ENCODE measurements at regions not wholly inside any gene's neighbourhood (a gene's known extent, or its start where the extent isn't known, plus 50 kb on each side); places are given as distances from the start of the nearest gene placed in this dataset.

GRCh38 chr12:114747012-114747858, 63.3 kb upstream of the TBX3 start:
- POLR2A ChIA-PET, result no interaction called here
- no peaks in the 10 kb centered on the region for H3K4me1 Mint-ChIP-seq
- peaks cover 0 to 10% (median 5%) of the 10 kb centered on the region in 5 donors for H3K27me3 Mint-ChIP-seq
- peaks cover 0 to 2% (median 0%) of the 10 kb centered on the region in 9 donors for H3K9me3 Mint-ChIP-seq
- no peak overlapping the region for H3K4me3 Mint-ChIP-seq
- no peak overlapping the region for H3K27ac Mint-ChIP-seq
- ATAC-seq, result no peak
- DNase-seq, result no peak
- no peaks in the 10 kb centered on the region for H3K36me3 Mint-ChIP-seq

GRCh38 chr12:114746297-114747011, 62.5 kb upstream of the TBX3 start:
- POLR2A ChIA-PET, result no interaction called here
- no peak for ATAC-seq
- Mint-ChIP-seq H3K27ac (no peak overlapping the region), H3K9me3 (peaks cover 0 to 4% (median 0%) of the 10 kb centered on the region in 9 donors), H3K36me3 (no peaks in the 10 kb centered on the region), H3K4me3 (no peak overlapping the region), H3K4me1 (no peaks in the 10 kb centered on the region), H3K27me3 (peaks cover 0 to 14% (median 12%) of the 10 kb centered on the region in 5 donors)
- no peak for DNase-seq

GRCh38 chr12:114744691-114745090, 60.7 kb upstream of the TBX3 start:
- Mint-ChIP-seq H3K27ac (peak overlapping the region in 1 of 10 donors; percentile 29), H3K9me3 (peaks cover 0 to 4% (median 0%) of the 10 kb centered on the region in 9 donors), H3K4me1 (no peaks in the 10 kb centered on the region), H3K36me3 (no peaks in the 10 kb centered on the region), H3K27me3 (peaks cover 0 to 20% (median 14%) of the 10 kb centered on the region in 5 donors), H3K4me3 (no peak overlapping the region)
- POLR2A ChIA-PET, result no interaction called here
- no peak for DNase-seq
- no peak for ATAC-seq

- Mint-ChIP-seq H3K36me3 (no peaks in the 10 kb centered on the region), H3K27ac (peak overlapping the region in 1 of 10 donors; percentile 29), H3K9me3 (peaks cover 0 to 4% (median 0%) of the 10 kb centered on the region in 9 donors), H3K27me3 (peaks cover 2 to 23% (median 16%) of the 10 kb centered on the region in 5 donors), H3K4me3 (no peak overlapping the region), H3K4me1 (no peaks in the 10 kb centered on the region)
- ATAC-seq (no peak), DNase-seq (no peak)
- POLR2A ChIA-PET, result no interaction called here
Observed at GRCh38 chr12:114744285-114744684, 60.3 kb upstream of the TBX3 start.

- no peaks in the 10 kb centered on the region for H3K4me1 Mint-ChIP-seq
- DNase-seq (no peak), ATAC-seq (no peak)
- H3K4me3 Mint-ChIP-seq, result no peak overlapping the region
- peaks cover 0 to 4% (median 0%) of the 10 kb centered on the region in 9 donors for H3K9me3 Mint-ChIP-seq
- POLR2A ChIA-PET, result no interaction called here
- H3K36me3 Mint-ChIP-seq, result no peaks in the 10 kb centered on the region
- H3K27me3 Mint-ChIP-seq, result peaks cover 2 to 28% (median 17%) of the 10 kb centered on the region in 5 donors
- H3K27ac Mint-ChIP-seq, result no peak overlapping the region
Observed at GRCh38 chr12:114743799-114744198, 59.8 kb upstream of the TBX3 start.

GRCh38 chr12:114743289-114743688, 59.3 kb upstream of the TBX3 start:
- Mint-ChIP-seq H3K36me3 (no peaks in the 10 kb centered on the region), H3K27me3 (peaks cover 2 to 32% (median 20%) of the 10 kb centered on the region in 5 donors), H3K4me1 (no peaks in the 10 kb centered on the region), H3K9me3 (peaks cover 0 to 4% (median 0%) of the 10 kb centered on the region in 9 donors), H3K27ac (no peak overlapping the region), H3K4me3 (no peak overlapping the region)
- ATAC-seq (no peak), DNase-seq (no peak)
- POLR2A ChIA-PET, result no interaction called here

- ATAC-seq (no peak), DNase-seq (no peak)
- Mint-ChIP-seq H3K27me3 (peaks cover 4 to 32% (median 20%) of the 10 kb centered on the region in 5 donors), H3K27ac (no peak overlapping the region), H3K36me3 (no peaks in the 10 kb centered on the region), H3K4me3 (no peak overlapping the region), H3K9me3 (peaks cover 0 to 4% (median 0%) of the 10 kb centered on the region in 9 donors), H3K4me1 (no peaks in the 10 kb centered on the region)
- POLR2A ChIA-PET, result no interaction called here
Observed at GRCh38 chr12:114742363-114742762, 58.4 kb upstream of the TBX3 start.

GRCh38 chr12:114741940-114742339, 58.0 kb upstream of the TBX3 start:
- Mint-ChIP-seq H3K4me3 (no peak overlapping the region), H3K27ac (no peak overlapping the region), H3K27me3 (peaks cover 4 to 33% (median 20%) of the 10 kb centered on the region in 5 donors), H3K9me3 (peaks cover 0 to 4% (median 0%) of the 10 kb centered on the region in 9 donors), H3K4me1 (no peaks in the 10 kb centered on the region), H3K36me3 (no peaks in the 10 kb centered on the region)
- DNase-seq (no peak), ATAC-seq (no peak)
- POLR2A ChIA-PET, result no interaction called here

- DNase-seq (no peak), ATAC-seq (no peak)
- Mint-ChIP-seq H3K4me3 (no peak overlapping the region), H3K9me3 (peaks cover 0 to 4% (median 0%) of the 10 kb centered on the region in 9 donors), H3K4me1 (peaks cover 0 to 3% (median 0%) of the 10 kb centered on the region in 4 donors), H3K27me3 (peaks cover 8 to 48% (median 24%) of the 10 kb centered on the region in 5 donors), H3K27ac (no peak overlapping the region), H3K36me3 (no peaks in the 10 kb centered on the region)
- POLR2A ChIA-PET, result no interaction called here
Observed at GRCh38 chr12:114740448-114740847, 56.5 kb upstream of the TBX3 start.

GRCh38 chr12:114738460-114739184, 54.6 kb upstream of the TBX3 start:
- peak overlapping the region in 1 of 10 donors; percentile 54 for H3K27ac Mint-ChIP-seq
- H3K4me3 Mint-ChIP-seq, result no peak overlapping the region
- peaks cover 14 to 61% (median 33%) of the 10 kb centered on the region in 5 donors for H3K27me3 Mint-ChIP-seq
- no peaks in the 10 kb centered on the region for H3K36me3 Mint-ChIP-seq
- ATAC-seq, result no peak
- H3K9me3 Mint-ChIP-seq, result peaks cover 0 to 4% (median 0%) of the 10 kb centered on the region in 9 donors
- H3K4me1 Mint-ChIP-seq, result peaks cover 0 to 6% (median 1%) of the 10 kb centered on the region in 4 donors
- POLR2A ChIA-PET, result no interaction called here
- no peak for DNase-seq

- H3K4me3 Mint-ChIP-seq, result no peak overlapping the region
- H3K27ac Mint-ChIP-seq, result peak overlapping the region in 1 of 10 donors; percentile 67
- H3K9me3 Mint-ChIP-seq, result no peaks in the 10 kb centered on the region
- DNase-seq (no peak), ATAC-seq (no peak)
- H3K27me3 Mint-ChIP-seq, result peaks cover 14 to 50% (median 20%) of the 10 kb centered on the region in 5 donors
- H3K4me1 Mint-ChIP-seq, result peaks cover 0 to 6% (median 1%) of the 10 kb centered on the region in 4 donors
- POLR2A ChIA-PET, result no interaction called here
- no peaks in the 10 kb centered on the region for H3K36me3 Mint-ChIP-seq
Observed at GRCh38 chr12:114735680-114736374, 51.9 kb upstream of the TBX3 start.

GRCh38 chr12:114735011-114735410, 51.0 kb upstream of the TBX3 start:
- POLR2A ChIA-PET, result no interaction called here
- DNase-seq (no peak), ATAC-seq (no peak)
- H3K27ac Mint-ChIP-seq, result peak overlapping the region in 1 of 10 donors; percentile 67
- H3K4me3 Mint-ChIP-seq, result no peak overlapping the region
- peaks cover 14 to 48% (median 20%) of the 10 kb centered on the region in 5 donors for H3K27me3 Mint-ChIP-seq
- H3K9me3 Mint-ChIP-seq, result no peaks in the 10 kb centered on the region
- peaks cover 0 to 6% (median 1%) of the 10 kb centered on the region in 4 donors for H3K4me1 Mint-ChIP-seq
- H3K36me3 Mint-ChIP-seq, result no peaks in the 10 kb centered on the region
